NCI-H510A (cell line): ENCODE measurements at regions not wholly inside any gene's neighbourhood (a gene's known extent, or its start where the extent isn't known, plus 50 kb on each side); places are given as distances from the start of the nearest gene placed in this dataset.

Source experiments
- DNase-seq: peaks from one replicate; lab custom pipeline; 2025; lab: John Stamatoyannopoulos, UW

- peak; percentile 53 for DNase-seq
These were observed 61.1 kb upstream of the IRF2BP2 start for GRCh38 chr1:234670967-234671626.

- DNase-seq = no peak
These were observed 59.5 kb upstream of the IRF2BP2 start for GRCh38 chr1:234669499-234669898.

- no peak for DNase-seq
These were observed 58.6 kb upstream of the IRF2BP2 start for GRCh38 chr1:234668577-234668955.

- DNase-seq = no peak
These were observed 57.9 kb upstream of the IRF2BP2 start for GRCh38 chr1:234667600-234668576.

GRCh38 chr1:234666761-234667160 is 56.8 kb upstream of the IRF2BP2 start:
- no peak for DNase-seq

- DNase-seq = no peak
These were observed 56.1 kb upstream of the IRF2BP2 start for GRCh38 chr1:234665975-234666605.

GRCh38 chr1:234662148-234662547 is 52.2 kb upstream of the IRF2BP2 start:
- DNase-seq = no peak

GRCh38 chr1:234661317-234661928 is 51.4 kb upstream of the IRF2BP2 start:
- no peak for DNase-seq

- no peak for DNase-seq
These were observed 50.7 kb upstream of the IRF2BP2 start for GRCh38 chr1:234660536-234661316.
